ENCODE measurements at regions not wholly inside any gene's neighbourhood (a gene's known extent, or its start where the extent isn't known, plus 50 kb on each side); places are given as distances from the start of the nearest gene placed in this dataset.
A peak's percentile ranks its signal among the peaks of the same experiment; 100 is the strongest.

GRCh38 chr7:17406738-17407137, 108.3 kb downstream of the AHR start:
- Histone ChIP-seq H3K27ac (no peak overlapping the region), H3K27me3 (no peaks in the 10 kb centered on the region), H3K9me3 (no peaks in the 10 kb centered on the region), H3K4me3 (ENCODE audit: low read depth in 1 of 2, low read length in 1 of 2) (no peak overlapping the region), H3K4me1 (ENCODE audit: control insufficient read depth in 1 of 2, insufficient read depth in 1 of 2, low read depth in 1 of 2, low read length in 1 of 2) (peaks cover 1 to 3% of the 10 kb centered on the region in 2 experiments), H3K36me3 (no peaks in the 10 kb centered on the region)
- TF ChIP-seq CTCF (IDR thresholded peaks at IDR 0.05) = no peak

- Histone ChIP-seq H3K4me3 (ENCODE audit: low read depth in 1 of 2, low read length in 1 of 2) (no peak overlapping the region), H3K27ac (no peak overlapping the region)
- no peak for TF ChIP-seq CTCF (IDR thresholded peaks at IDR 0.05)
Observed at GRCh38 chr7:17407229-17407628, 108.8 kb downstream of the AHR start.

GRCh38 chr7:17408245-17408903, 109.9 kb downstream of the AHR start:
- peak overlapping the region; percentile 61 for H3K27ac ChIP-seq
- H3K36me3 ChIP-seq = no peaks in the 10 kb centered on the region
- H3K4me3 ChIP-seq (ENCODE audit: low read depth in 1 of 2, low read length in 1 of 2) = no peak overlapping the region
- TF ChIP-seq CTCF (IDR thresholded peaks at IDR 0.05) = no peak
- H3K27me3 ChIP-seq = no peaks in the 10 kb centered on the region
- no peaks in the 10 kb centered on the region for H3K9me3 ChIP-seq
- H3K4me1 ChIP-seq (ENCODE audit: control insufficient read depth in 1 of 2, insufficient read depth in 1 of 2, low read depth in 1 of 2, low read length in 1 of 2) = no peaks in the 10 kb centered on the region

More at GRCh38 chr7:17407229-17407628, 108.8 kb downstream of the AHR start:
- Histone ChIP-seq H3K27me3 (no peaks in the 10 kb centered on the region), H3K4me1 (ENCODE audit: control insufficient read depth in 1 of 2, insufficient read depth in 1 of 2, low read depth in 1 of 2, low read length in 1 of 2) (no peaks in the 10 kb centered on the region), H3K36me3 (no peaks in the 10 kb centered on the region), H3K9me3 (no peaks in the 10 kb centered on the region)

GRCh38 chr7:17408904-17409290, 110.4 kb downstream of the AHR start:
- no peak overlapping the region for H3K4me3 ChIP-seq (ENCODE audit: low read depth in 1 of 2, low read length in 1 of 2)

GRCh38 chr7:17411922-17412321, 113.5 kb downstream of the AHR start:
- Histone ChIP-seq H3K27ac (no peak overlapping the region), H3K4me3 (ENCODE audit: low read depth in 1 of 2, low read length in 1 of 2) (no peak overlapping the region), H3K9me3 (no peaks in the 10 kb centered on the region), H3K27me3 (no peaks in the 10 kb centered on the region), H3K4me1 (ENCODE audit: control insufficient read depth in 1 of 2, insufficient read depth in 1 of 2, low read depth in 1 of 2, low read length in 1 of 2) (no peaks in the 10 kb centered on the region), H3K36me3 (no peaks in the 10 kb centered on the region)
- TF ChIP-seq CTCF (IDR thresholded peaks at IDR 0.05) = no peak

More at GRCh38 chr7:17408904-17409290, 110.4 kb downstream of the AHR start:
- Histone ChIP-seq H3K4me1 (ENCODE audit: control insufficient read depth in 1 of 2, insufficient read depth in 1 of 2, low read depth in 1 of 2, low read length in 1 of 2) (no peaks in the 10 kb centered on the region), H3K27me3 (no peaks in the 10 kb centered on the region), H3K9me3 (no peaks in the 10 kb centered on the region), H3K36me3 (no peaks in the 10 kb centered on the region), H3K27ac (no peak overlapping the region)
- TF ChIP-seq CTCF (IDR thresholded peaks at IDR 0.05) = no peak
